Stimulated activated naive B cell treated with anti-CD40 and anti-IgM and Interleukin-4, amounts not matched to agents 10 μg/mL and 1 μg/mL and 100 μg/mL, for 72 hours (primary cell): ENCODE measurements at regions not wholly inside any gene's neighbourhood (a gene's known extent, or its start where the extent isn't known, plus 50 kb on each side); places are given as distances from the start of the nearest gene placed in this dataset.

Experiments used
- ATAC-seq, 2 donors: fragments of 150-1000 bp; cut with Tn5 transposase; replicated peaks; 2 replicates each; pipeline ENCODE4 v1.10.0; 2021; ENCODE audit warnings: moderate library complexity in 1 of 2
- DNase-seq: peaks from one replicate; pipeline ENCODE4 v3.0.0; 2021
- H3K27ac Mint-ChIP-seq: one replicate; pipeline ENCODE4 v1.8.0; 2022; ENCODE audit warnings: mild to moderate bottlenecking, mixed read lengths
- H3K27me3 Mint-ChIP-seq, 2 donors: one replicate each; pipeline ENCODE4 v1.8.0; 2022; ENCODE audit warnings: mixed read lengths in 2 of 2
- H3K36me3 Mint-ChIP-seq, 2 donors: one replicate each; pipeline ENCODE4 v1.8.0; 2022; ENCODE audit warnings: mixed read lengths in 2 of 2, mild to moderate bottlenecking in 1 of 2
- H3K4me1 Mint-ChIP-seq, 2 donors: one replicate each; pipeline ENCODE4 v1.8.0; 2022; ENCODE audit warnings: mixed read lengths in 2 of 2, mild to moderate bottlenecking in 1 of 2
- H3K4me3 Mint-ChIP-seq, 2 donors: one replicate each; pipeline ENCODE4 v1.8.0; 2022; ENCODE audit warnings: mild to moderate bottlenecking in 2 of 2, mixed read lengths in 2 of 2, moderate library complexity in 1 of 2
- H3K9me3 Mint-ChIP-seq, 2 donors: one replicate each; pipeline ENCODE4 v1.8.0; 2022; ENCODE audit warnings: mixed read lengths in 2 of 2, mild to moderate bottlenecking in 1 of 2

DNA sequence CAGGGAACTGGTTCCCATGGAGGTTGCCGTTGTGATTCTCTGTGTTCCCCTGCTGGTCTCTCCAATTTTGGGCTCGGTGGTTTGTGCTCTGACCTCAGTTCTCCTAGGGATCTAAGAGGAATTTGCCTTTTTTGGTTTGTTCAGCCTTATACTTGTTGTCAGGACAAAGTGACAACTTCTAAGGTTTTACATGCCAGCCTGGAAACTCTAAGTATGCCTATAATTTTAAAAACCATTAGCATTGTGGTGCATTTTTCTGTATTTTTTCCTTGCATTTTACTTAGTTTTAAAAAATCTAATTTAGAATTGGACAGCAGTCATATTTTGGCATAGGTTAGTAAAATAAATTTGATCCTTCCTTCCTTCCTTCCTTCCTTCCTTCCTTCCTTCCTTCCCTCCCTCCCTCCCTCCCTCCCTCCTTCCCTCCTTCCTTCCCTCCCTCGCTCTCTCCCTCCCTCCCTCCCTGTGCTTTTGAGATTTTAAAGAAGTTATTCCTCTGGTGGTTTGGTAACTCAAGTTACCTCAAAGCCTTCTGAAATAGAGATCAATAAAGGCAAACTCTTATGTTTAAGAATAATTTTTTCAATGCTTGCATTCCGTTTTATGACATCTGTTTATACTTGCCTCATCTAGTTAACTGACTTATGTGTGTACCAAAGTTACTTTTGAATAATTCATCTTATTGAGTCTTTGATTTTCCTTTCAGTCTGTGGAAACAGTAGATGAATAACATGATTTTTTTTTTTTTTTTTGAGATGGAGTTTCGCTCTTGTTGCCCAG is 141.3 kb upstream of the RGS17 start:
- no peak overlapping the region for H3K27ac Mint-ChIP-seq
- no peaks in the 10 kb centered on the region for H3K36me3 Mint-ChIP-seq
- no peak overlapping the region for H3K4me3 Mint-ChIP-seq
- DNase-seq (no peak), ATAC-seq (no peak)
- H3K9me3 Mint-ChIP-seq, result peaks cover 2 to 11% of the 10 kb centered on the region in 2 donors
- H3K4me1 Mint-ChIP-seq, result no peaks in the 10 kb centered on the region
- H3K27me3 Mint-ChIP-seq, result no peaks in the 10 kb centered on the region

DNA sequence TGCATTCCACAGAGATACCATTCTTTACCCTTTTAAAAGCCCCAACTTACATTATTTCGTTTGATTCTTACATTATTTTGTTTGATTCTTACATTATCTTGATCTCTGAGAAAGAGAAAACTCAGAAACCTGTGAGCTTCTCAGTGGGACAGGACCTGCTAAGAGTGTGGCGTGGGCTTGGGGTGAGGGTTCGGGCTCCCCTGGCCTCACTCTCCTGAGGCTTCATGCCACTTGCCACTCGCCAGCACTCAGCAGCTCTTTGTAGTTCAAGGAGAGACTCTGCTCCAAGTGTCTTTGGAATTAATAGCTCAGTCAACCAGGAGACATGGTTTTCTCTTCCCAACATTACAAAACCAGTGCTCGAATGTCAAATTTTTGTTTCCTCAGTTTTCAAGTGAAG is 132.4 kb upstream of the RGS17 start:
- Mint-ChIP-seq H3K27ac (no peak overlapping the region), H3K4me1 (no peaks in the 10 kb centered on the region), H3K36me3 (no peaks in the 10 kb centered on the region), H3K4me3 (no peak overlapping the region), H3K27me3 (no peaks in the 10 kb centered on the region), H3K9me3 (peaks cover 4 to 6% of the 10 kb centered on the region in 2 donors)
- no peak for DNase-seq
- ATAC-seq, result no peak

DNA sequence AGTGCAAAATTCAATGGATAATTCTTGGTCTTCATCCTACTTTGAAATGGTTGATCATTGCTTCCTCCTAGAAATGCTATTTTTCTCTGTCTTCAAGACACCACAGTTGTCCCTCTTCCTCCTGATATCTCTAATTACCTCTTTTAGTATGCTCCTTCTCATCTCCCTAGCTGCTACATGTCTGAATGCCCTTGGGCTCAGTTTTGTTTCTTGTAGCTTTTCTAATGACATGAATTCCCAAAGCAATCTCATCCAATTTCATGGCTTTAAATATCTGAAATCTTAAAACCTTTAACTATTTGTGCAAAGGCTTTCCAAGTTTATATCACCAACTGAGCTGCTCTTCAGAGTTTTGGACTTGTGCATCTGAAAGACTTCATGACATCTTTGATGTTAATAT is 120.2 kb upstream of the RGS17 start:
- Mint-ChIP-seq H3K36me3 (no peaks in the 10 kb centered on the region), H3K4me1 (no peaks in the 10 kb centered on the region), H3K9me3 (no peaks in the 10 kb centered on the region), H3K27ac (no peak overlapping the region), H3K4me3 (no peak overlapping the region), H3K27me3 (no peaks in the 10 kb centered on the region)
- no peak for DNase-seq
- ATAC-seq, result no peak

DNA sequence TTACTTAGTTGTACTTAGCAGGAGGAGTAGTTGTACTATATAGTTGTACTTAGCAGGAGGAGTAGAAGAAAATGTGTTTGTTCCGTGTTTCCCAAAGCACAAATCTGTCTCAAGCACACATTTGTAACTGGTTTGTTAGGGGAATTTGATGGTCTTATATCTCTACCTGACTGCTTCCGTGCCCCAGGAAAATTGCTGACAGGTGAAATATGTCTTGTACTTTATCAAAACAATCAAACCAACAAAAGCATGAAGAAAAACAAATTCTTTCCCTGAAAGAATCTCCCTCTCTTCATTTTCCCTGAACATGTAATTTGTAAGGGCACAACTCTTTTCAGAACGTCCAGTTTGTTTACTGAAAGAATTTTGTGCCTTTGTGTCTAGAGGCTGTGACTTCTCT is 106.6 kb upstream of the RGS17 start:
- no peak overlapping the region for H3K4me3 Mint-ChIP-seq
- no peaks in the 10 kb centered on the region for H3K36me3 Mint-ChIP-seq
- ATAC-seq (no peak), DNase-seq (no peak)
- H3K27ac Mint-ChIP-seq, result no peak overlapping the region
- H3K27me3 Mint-ChIP-seq, result no peaks in the 10 kb centered on the region
- H3K4me1 Mint-ChIP-seq, result no peaks in the 10 kb centered on the region
- peaks cover 3 to 10% of the 10 kb centered on the region in 2 donors for H3K9me3 Mint-ChIP-seq

DNA sequence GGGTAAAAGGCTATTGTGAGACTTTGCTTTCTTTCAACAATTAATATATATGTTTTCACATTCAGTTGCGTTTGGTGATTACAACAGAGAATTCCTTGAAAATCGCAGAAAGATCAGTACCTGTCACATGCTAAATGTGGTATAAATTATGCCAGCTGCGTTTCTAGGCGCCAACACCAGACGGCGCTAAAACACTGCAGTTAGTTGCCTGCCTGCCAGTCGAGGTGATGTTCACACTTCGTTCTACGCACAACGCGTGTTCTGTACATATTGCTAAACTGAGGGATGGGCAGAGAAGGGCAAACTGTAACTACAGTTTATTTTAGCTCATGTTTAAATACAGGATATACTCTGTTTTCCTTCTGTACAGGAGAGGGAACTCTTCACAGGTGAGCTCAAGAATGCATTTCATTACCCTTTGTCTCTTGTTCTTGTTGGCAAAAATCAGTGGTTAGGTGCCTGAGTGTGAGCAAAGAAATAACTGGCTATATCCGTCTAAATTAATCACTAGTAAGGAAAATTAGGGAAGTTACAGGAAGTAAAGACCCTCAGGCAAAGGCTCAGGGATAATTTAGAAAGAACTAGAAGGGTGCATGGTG is 100.1 kb upstream of the RGS17 start:
- no peak overlapping the region for H3K27ac Mint-ChIP-seq
- ATAC-seq, result no peak
- no peaks in the 10 kb centered on the region for H3K27me3 Mint-ChIP-seq
- H3K9me3 Mint-ChIP-seq, result no peaks in the 10 kb centered on the region
- DNase-seq, result no peak
- no peaks in the 10 kb centered on the region for H3K4me1 Mint-ChIP-seq
- H3K36me3 Mint-ChIP-seq, result no peaks in the 10 kb centered on the region
- no peak overlapping the region for H3K4me3 Mint-ChIP-seq

DNA sequence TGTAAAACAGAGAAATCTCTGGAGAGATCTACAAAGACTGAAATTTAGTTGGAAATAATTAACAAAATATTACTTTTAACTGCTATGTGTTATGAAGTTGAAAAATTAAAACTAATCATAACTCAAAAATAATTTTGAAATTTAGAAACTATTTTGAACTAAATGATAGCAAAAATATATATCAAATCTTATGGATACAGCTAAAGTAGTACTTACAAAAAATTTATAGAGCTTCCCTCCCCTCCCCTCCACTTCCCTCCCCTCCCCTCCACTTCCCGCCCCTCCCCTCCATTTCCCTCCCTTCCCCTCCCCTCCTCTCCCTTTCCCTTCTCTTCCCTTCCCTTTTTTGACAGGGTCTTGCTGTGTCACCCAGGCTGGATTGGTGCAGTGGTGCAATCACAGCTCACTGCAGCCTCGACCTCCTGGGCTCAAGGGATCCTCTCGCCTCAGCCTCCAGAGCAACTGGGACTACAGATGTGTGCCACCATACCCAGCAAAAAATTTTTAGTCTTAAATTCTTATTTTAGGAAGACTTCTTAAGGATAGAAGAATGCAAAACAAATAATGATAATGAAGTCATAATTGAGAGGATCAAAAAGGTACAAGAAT is 87.2 kb upstream of the RGS17 start:
- DNase-seq (no peak), ATAC-seq (no peak)
- no peaks in the 10 kb centered on the region for H3K9me3 Mint-ChIP-seq
- H3K27ac Mint-ChIP-seq, result no peak overlapping the region
- no peaks in the 10 kb centered on the region for H3K4me1 Mint-ChIP-seq
- H3K36me3 Mint-ChIP-seq, result no peaks in the 10 kb centered on the region
- no peaks in the 10 kb centered on the region for H3K27me3 Mint-ChIP-seq
- no peak overlapping the region for H3K4me3 Mint-ChIP-seq

DNA sequence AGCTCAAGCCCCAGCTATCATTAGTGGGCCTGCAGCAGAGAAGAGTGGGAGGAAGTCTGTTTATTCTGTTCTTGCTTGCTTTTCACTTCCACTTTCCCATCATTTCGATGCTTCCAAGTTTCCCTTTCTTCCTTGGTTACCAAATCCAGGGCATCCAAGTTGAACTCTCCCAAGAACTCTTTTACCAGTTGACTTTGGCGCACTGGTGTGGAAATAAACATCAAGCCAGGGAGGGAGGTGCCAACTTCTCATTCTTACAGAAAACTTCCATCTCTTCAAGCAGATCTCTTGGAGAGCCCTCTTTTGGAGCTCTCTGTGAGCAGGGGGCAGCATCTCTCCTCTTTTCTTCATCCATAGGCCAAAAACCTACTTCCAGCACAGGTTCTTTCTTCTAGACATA is 85.7 kb upstream of the RGS17 start:
- no peak for ATAC-seq
- no peaks in the 10 kb centered on the region for H3K27me3 Mint-ChIP-seq
- H3K36me3 Mint-ChIP-seq, result no peaks in the 10 kb centered on the region
- DNase-seq, result no peak
- H3K4me3 Mint-ChIP-seq, result no peak overlapping the region
- H3K9me3 Mint-ChIP-seq, result no peaks in the 10 kb centered on the region
- H3K4me1 Mint-ChIP-seq, result no peaks in the 10 kb centered on the region
- no peak overlapping the region for H3K27ac Mint-ChIP-seq

DNA sequence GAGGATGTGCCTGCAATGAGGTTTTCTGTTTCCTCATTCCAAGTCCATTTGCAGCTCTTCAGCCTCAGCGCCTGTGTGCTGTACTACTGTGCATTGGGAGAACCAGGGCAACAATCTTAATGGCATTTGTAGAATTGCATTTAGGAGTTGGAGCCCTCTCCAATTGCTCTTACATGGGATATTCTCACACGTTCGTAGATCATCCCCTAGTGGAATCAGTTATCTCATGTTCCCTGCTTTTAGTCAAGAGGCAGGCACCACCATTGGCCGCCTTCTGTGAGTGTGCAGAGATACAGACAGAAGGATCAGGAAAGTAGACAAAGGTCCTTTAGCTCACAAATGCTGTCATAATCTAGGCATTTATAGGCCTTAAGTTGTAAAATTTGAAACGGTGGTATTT is 84.2 kb upstream of the RGS17 start:
- no peak for DNase-seq

DNA sequence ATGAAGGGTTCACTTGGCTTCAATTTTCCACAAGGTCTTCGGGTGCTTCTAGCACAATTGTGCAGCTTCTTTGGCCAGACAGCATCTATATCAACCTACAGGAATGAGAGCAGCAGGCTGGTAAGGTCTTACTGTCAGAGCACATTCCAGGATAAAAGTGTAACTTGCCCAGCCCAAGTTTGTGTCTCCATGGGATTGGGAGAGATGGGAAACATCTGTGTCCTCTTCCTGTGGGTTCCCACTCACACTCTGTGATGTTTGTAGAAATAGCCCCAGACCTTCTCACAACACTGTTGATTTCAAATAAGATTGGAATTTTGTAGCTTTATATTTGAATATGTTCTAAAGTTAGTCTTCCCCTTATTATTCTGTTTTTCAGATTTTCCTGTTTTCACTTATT is 83.4 kb upstream of the RGS17 start:
- Mint-ChIP-seq H3K27me3 (no peaks in the 10 kb centered on the region), H3K4me1 (no peaks in the 10 kb centered on the region), H3K9me3 (no peaks in the 10 kb centered on the region), H3K4me3 (no peak overlapping the region), H3K36me3 (no peaks in the 10 kb centered on the region), H3K27ac (no peak overlapping the region)
- ATAC-seq (no peak), DNase-seq (no peak)

More for the DNA sequence above, 84.2 kb upstream of the RGS17 start:
- Mint-ChIP-seq H3K4me3 (no peak overlapping the region), H3K27me3 (no peaks in the 10 kb centered on the region), H3K27ac (no peak overlapping the region), H3K4me1 (no peaks in the 10 kb centered on the region), H3K36me3 (no peaks in the 10 kb centered on the region), H3K9me3 (no peaks in the 10 kb centered on the region)
- ATAC-seq, result no peak

DNA sequence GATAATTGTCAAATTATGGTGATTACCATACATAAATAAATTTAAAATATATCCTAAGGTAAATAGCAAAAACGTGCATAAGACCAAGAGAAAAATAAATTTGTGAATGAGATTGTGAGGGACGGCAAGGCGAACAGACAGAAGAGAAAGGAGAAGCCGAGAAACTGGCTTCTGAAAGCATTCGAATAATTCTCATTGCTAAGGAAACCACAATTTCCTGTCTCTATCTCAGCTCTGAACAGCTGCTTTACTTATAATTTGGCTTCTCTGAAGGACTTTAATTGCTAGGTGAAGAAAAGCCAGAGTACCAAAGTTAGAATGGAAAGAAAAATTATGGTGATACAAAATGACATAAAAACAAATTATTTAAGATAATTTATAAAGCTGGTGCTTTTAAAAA is 79.0 kb upstream of the RGS17 start:
- DNase-seq (no peak), ATAC-seq (no peak)
- Mint-ChIP-seq H3K36me3 (no peaks in the 10 kb centered on the region), H3K4me1 (no peaks in the 10 kb centered on the region), H3K27ac (no peak overlapping the region), H3K9me3 (no peaks in the 10 kb centered on the region), H3K4me3 (no peak overlapping the region), H3K27me3 (no peaks in the 10 kb centered on the region)

DNA sequence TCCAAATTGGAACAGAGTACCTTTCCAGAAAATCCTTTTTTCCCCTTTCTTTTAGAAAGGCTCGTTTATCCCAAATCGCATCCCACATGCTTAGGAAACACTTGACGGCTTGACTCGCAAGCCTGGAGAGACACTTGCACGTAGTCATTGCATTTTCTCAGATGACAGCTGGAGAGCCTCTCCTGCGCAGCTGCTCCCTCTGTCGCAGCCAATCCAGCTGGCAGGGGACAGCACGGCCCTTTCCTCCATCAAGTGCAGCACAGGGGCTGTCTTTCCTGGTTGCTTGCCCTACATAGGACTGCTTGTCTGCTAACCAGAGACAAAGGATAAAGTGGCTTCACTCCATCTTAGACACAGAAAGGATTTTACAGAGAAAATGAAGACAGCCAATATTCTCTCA is 77.6 kb upstream of the RGS17 start:
- H3K4me1 Mint-ChIP-seq, result no peaks in the 10 kb centered on the region
- H3K36me3 Mint-ChIP-seq, result no peaks in the 10 kb centered on the region
- H3K27ac Mint-ChIP-seq, result no peak overlapping the region
- ATAC-seq (no peak), DNase-seq (no peak)
- no peaks in the 10 kb centered on the region for H3K27me3 Mint-ChIP-seq
- no peak overlapping the region for H3K4me3 Mint-ChIP-seq
- no peaks in the 10 kb centered on the region for H3K9me3 Mint-ChIP-seq

DNA sequence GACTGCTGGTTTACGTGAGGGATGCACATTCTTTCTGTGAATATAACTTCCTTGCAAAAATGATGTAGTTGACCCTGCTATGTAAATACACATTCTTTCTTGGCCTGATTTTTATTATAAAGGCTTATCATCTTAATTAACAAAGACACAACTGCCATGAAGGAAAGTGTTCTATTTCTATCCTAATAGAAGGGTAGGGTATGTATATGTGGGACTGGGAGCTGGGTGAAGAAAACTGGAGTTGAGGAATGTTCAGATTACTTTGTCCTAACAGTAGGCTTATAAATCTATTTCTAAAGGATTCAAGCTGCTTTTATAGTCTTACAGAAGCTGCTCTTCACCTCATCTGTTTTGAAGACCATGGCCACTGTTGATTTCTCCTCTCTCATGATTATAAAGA is 76.5 kb upstream of the RGS17 start:
- Mint-ChIP-seq H3K4me1 (no peaks in the 10 kb centered on the region), H3K27ac (no peak overlapping the region), H3K27me3 (no peaks in the 10 kb centered on the region), H3K9me3 (no peaks in the 10 kb centered on the region), H3K4me3 (no peak overlapping the region), H3K36me3 (no peaks in the 10 kb centered on the region)
- ATAC-seq (no peak), DNase-seq (no peak)

DNA sequence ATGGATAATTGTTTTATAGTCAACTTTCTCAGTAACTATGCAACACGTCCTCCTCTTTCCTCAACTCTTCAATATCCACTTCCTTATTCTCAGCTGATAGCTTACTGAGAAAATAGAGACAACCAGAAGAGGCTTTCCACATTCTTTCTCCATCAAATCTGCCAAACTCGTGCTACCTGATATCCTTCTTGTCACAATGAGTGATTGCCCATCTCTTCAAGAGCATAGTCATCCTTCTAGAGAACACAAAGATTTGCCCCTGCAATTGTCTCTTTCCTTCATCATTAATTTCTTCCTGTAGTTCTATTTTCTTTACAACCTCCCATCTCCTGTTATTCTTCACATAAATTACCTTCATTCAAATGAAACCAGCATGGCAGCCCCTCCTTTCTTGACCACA is 75.9 kb upstream of the RGS17 start:
- ATAC-seq (no peak), DNase-seq (no peak)
- no peak overlapping the region for H3K4me3 Mint-ChIP-seq
- H3K4me1 Mint-ChIP-seq, result no peaks in the 10 kb centered on the region
- H3K36me3 Mint-ChIP-seq, result no peaks in the 10 kb centered on the region
- H3K9me3 Mint-ChIP-seq, result no peaks in the 10 kb centered on the region
- no peaks in the 10 kb centered on the region for H3K27me3 Mint-ChIP-seq
- no peak overlapping the region for H3K27ac Mint-ChIP-seq

DNA sequence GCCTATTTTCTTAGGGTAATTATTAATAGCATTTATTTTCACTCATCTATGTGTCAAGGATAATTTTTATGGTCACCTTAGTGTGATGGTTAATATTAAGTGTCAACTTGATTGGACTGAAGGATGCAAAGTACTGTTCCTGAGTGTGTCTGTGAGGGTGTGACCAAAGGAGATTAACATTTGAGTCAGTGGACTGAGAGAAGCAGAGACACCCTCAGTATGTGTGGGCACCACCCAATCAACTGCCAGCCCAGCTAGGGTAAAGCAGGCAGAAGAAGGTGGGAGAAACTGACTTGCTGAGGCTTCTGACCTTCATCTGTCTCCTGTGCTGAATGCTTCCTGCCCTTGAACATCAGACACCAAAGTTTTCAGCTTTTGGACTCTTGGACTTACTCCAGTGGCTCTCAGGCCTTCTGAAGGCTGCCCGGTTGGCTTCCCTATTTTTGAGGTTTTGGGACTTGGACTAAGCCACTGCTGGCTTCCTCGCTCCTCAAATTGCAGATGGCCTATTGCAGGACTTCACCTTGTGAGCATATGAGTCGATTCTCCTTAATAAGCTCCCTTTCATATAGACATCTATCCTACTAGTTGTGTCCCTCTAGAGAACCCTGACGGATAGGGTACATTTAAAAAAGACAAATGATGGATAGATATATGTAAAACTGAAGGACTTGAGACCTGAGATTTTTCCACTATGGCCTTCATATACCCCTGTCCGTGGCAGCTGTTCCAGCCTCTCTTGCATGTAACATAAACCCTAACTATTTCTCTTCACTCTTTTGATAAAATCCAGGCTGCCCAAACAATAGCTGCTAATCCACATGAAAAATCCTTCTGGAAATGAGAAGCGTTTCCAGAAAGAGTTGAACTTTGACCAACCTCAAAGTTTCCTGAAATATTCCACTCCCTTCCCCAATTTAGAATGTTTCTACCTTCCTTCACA is 62.1 kb upstream of the RGS17 start:
- ATAC-seq, result no peak
- H3K36me3 Mint-ChIP-seq, result no peaks in the 10 kb centered on the region
- peaks cover 1 to 3% of the 10 kb centered on the region in 2 donors for H3K9me3 Mint-ChIP-seq
- DNase-seq, result no peak
- H3K27ac Mint-ChIP-seq, result no peak overlapping the region
- H3K27me3 Mint-ChIP-seq, result no peaks in the 10 kb centered on the region
- no peaks in the 10 kb centered on the region for H3K4me1 Mint-ChIP-seq
- no peak overlapping the region for H3K4me3 Mint-ChIP-seq
